ENCODE measurements at regions not wholly inside any gene's neighbourhood (a gene's known extent, or its start where the extent isn't known, plus 50 kb on each side); places are given as distances from the start of the nearest gene placed in this dataset.

- no peak for DNase-seq (ENCODE audit: low read depth)
- no peak for TF ChIP-seq CTCF (IDR thresholded peaks at IDR 0.05; ENCODE audit: insufficient read depth, low read depth, low read length, missing control alignments)
- H3K4me3 ChIP-seq (ENCODE audit: low read length) = no peak overlapping the region
Measured at GRCh38 chr2:4454907-4455306, 751.5 kb downstream of the DCDC2C start.

GRCh38 chr2:4455486-4456155 is 752.2 kb downstream of the DCDC2C start:
- H3K4me3 ChIP-seq (ENCODE audit: low read length) = no peak overlapping the region
- no peak for DNase-seq (ENCODE audit: low read depth)
- no peak for TF ChIP-seq CTCF (IDR thresholded peaks at IDR 0.05; ENCODE audit: insufficient read depth, low read depth, low read length, missing control alignments)

- no peak for DNase-seq (ENCODE audit: low read depth)
- H3K4me3 ChIP-seq (ENCODE audit: low read length) = no peak overlapping the region
- no peak for TF ChIP-seq CTCF (IDR thresholded peaks at IDR 0.05; ENCODE audit: insufficient read depth, low read depth, low read length, missing control alignments)
Measured at GRCh38 chr2:4464634-4465266, 761.4 kb downstream of the DCDC2C start.

- no peak overlapping the region for H3K4me3 ChIP-seq (ENCODE audit: low read length)
- no peak for DNase-seq (ENCODE audit: low read depth)
- TF ChIP-seq CTCF (IDR thresholded peaks at IDR 0.05; ENCODE audit: insufficient read depth, low read depth, low read length, missing control alignments) = no peak
Measured at GRCh38 chr2:4465671-4466070, 762.3 kb downstream of the DCDC2C start.

GRCh38 chr2:4475618-4476017 is 772.2 kb downstream of the DCDC2C start:
- no peak for DNase-seq (ENCODE audit: low read depth)
- no peak for TF ChIP-seq CTCF (IDR thresholded peaks at IDR 0.05; ENCODE audit: insufficient read depth, low read depth, low read length, missing control alignments)
- H3K4me3 ChIP-seq (ENCODE audit: low read length) = no peak overlapping the region

- no peak for TF ChIP-seq CTCF (IDR thresholded peaks at IDR 0.05; ENCODE audit: insufficient read depth, low read depth, low read length, missing control alignments)
- H3K4me3 ChIP-seq (ENCODE audit: low read length) = no peak overlapping the region
- no peak for DNase-seq (ENCODE audit: low read depth)
Measured at GRCh38 chr2:4483050-4483449, 779.7 kb downstream of the DCDC2C start.

GRCh38 chr2:4486971-4487370 is 783.6 kb downstream of the DCDC2C start:
- no peak for TF ChIP-seq CTCF (IDR thresholded peaks at IDR 0.05; ENCODE audit: insufficient read depth, low read depth, low read length, missing control alignments)
- DNase-seq (ENCODE audit: low read depth) = no peak
- H3K4me3 ChIP-seq (ENCODE audit: low read length) = no peak overlapping the region

Measured in epithelial cell of esophagus (primary cell).